A549 (cell line): ENCODE measurements at regions not wholly inside any gene's neighbourhood (a gene's known extent, or its start where the extent isn't known, plus 50 kb on each side); places are given as distances from the start of the nearest gene placed in this dataset.

Experiments used
- CTCF ChIP-seq: fragments of >200 bp; sonication (Bioruptor Twin); formaldehyde crosslinking; IDR thresholded peaks from 3 replicates; pipeline ENCODE4 v1.5.1; 2016
- POLR2A ChIP-seq: IDR thresholded peaks from 2 replicates; pipeline ENCODE4 v1.6.1; 2012; ENCODE audit warnings: mild to moderate bottlenecking, low read length
- RAD21 ChIP-seq, 2 experiments: fragments of >200 bp in 1 of 2; sonication (Bioruptor Twin) in 1 of 2; formaldehyde crosslinking in 1 of 2; IDR thresholded peaks in 1 of 2; conservative IDR thresholded peaks in 1 of 2; 2 replicates in 1 of 2; 3 replicates in 1 of 2; pipeline ENCODE4 v1.6.1; 2012 to 2018; ENCODE audit warnings: inconsistent platforms in 1 of 2

DNA sequence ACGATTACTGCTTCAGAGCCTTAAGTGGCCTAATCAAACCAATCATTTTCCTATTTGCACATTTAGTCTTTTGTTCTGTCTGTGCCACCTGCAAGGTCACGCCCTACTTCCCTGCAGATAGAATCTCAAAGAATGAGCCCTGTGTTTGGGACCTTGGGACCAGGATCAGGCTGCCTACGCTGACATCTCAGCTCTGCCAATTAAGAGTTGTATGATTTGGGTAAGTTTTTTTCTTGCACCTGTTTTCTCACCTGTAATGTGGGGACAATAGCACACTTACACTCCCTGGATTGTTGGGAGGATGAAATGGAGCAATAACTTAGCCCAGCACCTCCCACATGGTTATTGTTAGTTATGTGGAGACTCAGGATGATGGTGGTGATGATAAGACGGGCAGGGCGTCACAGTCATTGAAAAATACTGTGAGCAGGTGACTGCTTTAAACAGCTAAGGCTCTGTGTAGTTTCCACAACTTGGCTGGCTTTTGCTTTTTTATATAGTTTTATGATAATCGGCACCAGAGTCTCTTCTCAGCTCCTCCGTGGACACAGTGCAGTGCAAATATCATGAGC is 155.0 kb downstream of the ADAMTS15 start:
- TF ChIP-seq RAD21 (conservative IDR thresholded peaks at IDR 0.05 in 1 of 2, IDR thresholded peaks at IDR 0.05 in 1 of 2) (no peak), POLR2A (no peak), CTCF (no peak)
